ENCODE measurements at regions not wholly inside any gene's neighbourhood (a gene's known extent, or its start where the extent isn't known, plus 50 kb on each side); places are given as distances from the start of the nearest gene placed in this dataset.

DNA sequence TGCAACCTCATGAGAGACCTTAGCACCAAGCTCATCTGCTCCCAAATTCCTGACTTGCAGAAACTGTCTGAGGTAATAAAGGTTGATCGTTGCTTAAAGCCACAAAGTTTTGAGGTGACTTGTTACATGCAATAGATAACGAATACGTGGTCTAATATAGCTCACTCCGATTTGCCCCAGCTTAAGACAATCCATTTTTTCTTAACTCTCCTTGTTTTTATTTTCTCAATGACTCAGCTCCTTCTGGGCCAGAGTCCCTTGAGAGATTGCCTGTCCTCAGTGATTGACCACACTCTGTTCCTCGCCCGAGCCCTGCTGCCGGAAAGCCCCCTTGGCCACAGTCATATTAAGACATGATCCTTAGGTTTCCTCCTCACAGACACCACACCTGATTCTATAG is 63.7 kb upstream of the FANCC start (continued):
- TF ChIP-seq NR2F1 (conservative IDR thresholded peaks at IDR 0.05) (no peak), DPF2 (IDR thresholded peaks at IDR 0.05) (peak; percentile 39; the same call in 1 of the 2 replicates)

DNA sequence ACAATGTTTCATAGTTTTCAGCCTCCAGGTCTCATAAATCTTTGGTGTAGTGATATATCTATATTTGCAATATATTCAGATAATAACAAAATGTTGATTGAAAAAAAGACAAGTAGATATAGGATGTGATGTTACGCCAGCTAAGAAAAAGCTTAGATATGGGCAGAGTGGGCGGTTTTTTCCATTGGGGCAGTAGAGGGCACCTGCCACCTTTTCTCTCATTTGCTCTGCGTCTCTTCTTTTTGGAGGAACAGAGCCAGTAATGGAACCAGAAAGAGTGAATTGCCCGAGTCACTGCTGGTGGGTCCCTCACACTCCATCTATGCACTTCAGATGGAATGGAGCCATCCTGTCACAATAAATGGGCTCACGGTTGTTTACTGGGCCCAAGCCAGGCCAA is 62.1 kb upstream of the FANCC start:
- intact Hi-C loops (cut with micrococcal nuclease; ENCODE audit: unreplicated experiment) (loop anchor here (10.0 kb wide), 2 partner anchors 125 to 835 kb away; no protein-coding TSS in a partner anchor), in situ Hi-C loops (cut with MboI) (no loop called here)
- no TSS peak for BruUV-seq (replicated peaks)

More for the DNA sequence above, 62.1 kb upstream of the FANCC start:
- ATAC-seq (no peak), DNase-seq (ENCODE audit: low read depth, low spot score) (no peak), FAIRE-seq (no peak)
- H3K9ac ChIP-seq (ENCODE audit: control insufficient read depth, insufficient read depth, low read length): no peak overlapping the region
- no peak overlapping the region for H3K4me2 ChIP-seq (ENCODE audit: control insufficient read depth, insufficient read depth)
- RAD21 ChIA-PET (ENCODE audit: unreplicated experiment): no interaction called here
- H3K27ac ChIP-seq (ENCODE audit: control insufficient read depth, insufficient read depth): no peak overlapping the region
- no peaks in the 10 kb centered on the region; the same call in 2 of the 3 replicates for H3K9me3 ChIP-seq (replicated peaks; ENCODE audit: control insufficient read depth, insufficient read depth, low read length)
- H3K79me2 ChIP-seq (ENCODE audit: control insufficient read depth, insufficient read depth, low read length): no peaks in the 10 kb centered on the region
- H2AFZ ChIP-seq (ENCODE audit: control insufficient read depth, low read depth, low read length): no peak overlapping the region
- no peaks in the 10 kb centered on the region for H4K20me1 ChIP-seq (ENCODE audit: control insufficient read depth, insufficient read depth)
- TF ChIP-seq SMC3 (IDR thresholded peaks at IDR 0.05; ENCODE audit: borderline replicate concordance, low read length) (peak; percentile 36; the same call in 1 of the 2 replicates), ASH2L (IDR thresholded peaks at IDR 0.05; ENCODE audit: borderline replicate concordance, low read depth) (no peak), ATF7 (IDR thresholded peaks at IDR 0.05; ENCODE audit: low read depth) (no peak)
- TF ChIP-seq, protein P1, sequence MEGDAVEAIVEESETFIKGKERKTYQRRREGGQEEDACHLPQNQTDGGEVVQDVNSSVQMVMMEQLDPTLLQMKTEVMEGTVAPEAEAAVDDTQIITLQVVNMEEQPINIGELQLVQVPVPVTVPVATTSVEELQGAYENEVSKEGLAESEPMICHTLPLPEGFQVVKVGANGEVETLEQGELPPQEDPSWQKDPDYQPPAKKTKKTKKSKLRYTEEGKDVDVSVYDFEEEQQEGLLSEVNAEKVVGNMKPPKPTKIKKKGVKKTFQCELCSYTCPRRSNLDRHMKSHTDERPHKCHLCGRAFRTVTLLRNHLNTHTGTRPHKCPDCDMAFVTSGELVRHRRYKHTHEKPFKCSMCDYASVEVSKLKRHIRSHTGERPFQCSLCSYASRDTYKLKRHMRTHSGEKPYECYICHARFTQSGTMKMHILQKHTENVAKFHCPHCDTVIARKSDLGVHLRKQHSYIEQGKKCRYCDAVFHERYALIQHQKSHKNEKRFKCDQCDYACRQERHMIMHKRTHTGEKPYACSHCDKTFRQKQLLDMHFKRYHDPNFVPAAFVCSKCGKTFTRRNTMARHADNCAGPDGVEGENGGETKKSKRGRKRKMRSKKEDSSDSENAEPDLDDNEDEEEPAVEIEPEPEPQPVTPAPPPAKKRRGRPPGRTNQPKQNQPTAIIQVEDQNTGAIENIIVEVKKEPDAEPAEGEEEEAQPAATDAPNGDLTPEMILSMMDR (IDR thresholded peaks at IDR 0.05 in 2 of 3, conservative IDR thresholded peaks at IDR 0.05 in 1 of 3; ENCODE audit: control insufficient read depth in 2 of 3, extremely low read depth in 1 of 3, insufficient read depth in 1 of 3, low read depth in 3 of 3, low read length in 3 of 3): peak in 1 of 3 experiments; percentile 26; a peak in 3 of 6 replicates
- no peak overlapping the region for H3K4me3 ChIP-seq
- CTCF ChIA-PET: no interaction called here
- H3K36me3 ChIP-seq (ENCODE audit: control insufficient read depth in 2 of 2, insufficient read depth in 2 of 2, low read length in 1 of 2): no peaks in the 10 kb centered on the region
- SMC1A ChIA-PET (ENCODE audit: uncharacterized antibody, unreplicated experiment): interaction anchor here (1.5 kb wide), 1 partner anchor 838 kb away, joined by 5 read pairs; no protein-coding TSS in a partner anchor
- 42% methylated on average over 5 of the region's 5 CpGs for WGBS (ENCODE audit: insufficient coverage, insufficient replicate concordance, low lambda C conversion rate, missing lambda C conversion rate)
- no peaks in the 10 kb centered on the region; a peak in 1 of 4 replicates for H3K27me3 ChIP-seq (replicated peaks in 1 of 2; ENCODE audit: control insufficient read depth in 2 of 2, insufficient read depth in 2 of 2, low read length in 1 of 2)
- H3K4me1 ChIP-seq (ENCODE audit: control insufficient read depth, insufficient read depth, low read length): no peaks in the 10 kb centered on the region; the same call in 1 of the 2 replicates
- POLR2A ChIA-PET: no interaction called here
